ENCODE measurements at regions not wholly inside any gene's neighbourhood (a gene's known extent, or its start where the extent isn't known, plus 50 kb on each side); places are given as distances from the start of the nearest gene placed in this dataset.

GRCh38 chr14:70269582-70269981 lies 80.8 kb upstream of the SLC8A3 start:
- TF ChIP-seq CTCF (IDR thresholded peaks at IDR 0.05; ENCODE audit: poor library complexity, severe bottlenecking), result no peak
- H3K27ac ChIP-seq (ENCODE audit: poor library complexity, severe bottlenecking), result no peak overlapping the region

GRCh38 chr14:70268760-70269159 lies 80.0 kb upstream of the SLC8A3 start:
- DNase-seq (ENCODE audit: low spot score) (no peak), ATAC-seq (ENCODE audit: low read depth) (0 out of 3 replicates have a peak, but pooled peaks have one; percentile 33)
- no peaks in the 10 kb centered on the region for H3K9me3 ChIP-seq (ENCODE audit: severe bottlenecking)
- no peaks in the 10 kb centered on the region for H3K36me3 ChIP-seq (ENCODE audit: low read depth)
- no peak overlapping the region for H3K27ac ChIP-seq (ENCODE audit: poor library complexity, severe bottlenecking)
- H3K27me3 ChIP-seq (ENCODE audit: insufficient read depth, poor library complexity, severe bottlenecking), result peaks cover 22% of the 10 kb centered on the region
- no peak overlapping the region for H3K4me3 ChIP-seq (ENCODE audit: severe bottlenecking)
- TF ChIP-seq CTCF (IDR thresholded peaks at IDR 0.05; ENCODE audit: poor library complexity, severe bottlenecking), result no peak
- H3K4me1 ChIP-seq (ENCODE audit: insufficient read depth, poor library complexity, severe bottlenecking), result no peaks in the 10 kb centered on the region

More at GRCh38 chr14:70269582-70269981, 80.8 kb upstream of the SLC8A3 start:
- Histone ChIP-seq H3K4me1 (ENCODE audit: insufficient read depth, poor library complexity, severe bottlenecking) (no peaks in the 10 kb centered on the region), H3K36me3 (ENCODE audit: low read depth) (no peaks in the 10 kb centered on the region), H3K27me3 (ENCODE audit: insufficient read depth, poor library complexity, severe bottlenecking) (peaks cover 22% of the 10 kb centered on the region), H3K9me3 (ENCODE audit: severe bottlenecking) (no peaks in the 10 kb centered on the region), H3K4me3 (ENCODE audit: severe bottlenecking) (no peak overlapping the region)
- ATAC-seq (ENCODE audit: low read depth), result no peak
- no peak for DNase-seq (ENCODE audit: low spot score)

- no peak overlapping the region for H3K4me3 ChIP-seq (ENCODE audit: severe bottlenecking)
- H3K27me3 ChIP-seq (ENCODE audit: insufficient read depth, poor library complexity, severe bottlenecking), result peaks cover 30% of the 10 kb centered on the region
- no peaks in the 10 kb centered on the region for H3K36me3 ChIP-seq (ENCODE audit: low read depth)
- H3K27ac ChIP-seq (ENCODE audit: poor library complexity, severe bottlenecking), result no peak overlapping the region
- no peak for ATAC-seq (ENCODE audit: low read depth)
- DNase-seq (ENCODE audit: low spot score), result no peak
- H3K9me3 ChIP-seq (ENCODE audit: severe bottlenecking), result no peaks in the 10 kb centered on the region
- TF ChIP-seq CTCF (IDR thresholded peaks at IDR 0.05; ENCODE audit: poor library complexity, severe bottlenecking), result no peak
- H3K4me1 ChIP-seq (ENCODE audit: insufficient read depth, poor library complexity, severe bottlenecking), result no peaks in the 10 kb centered on the region
These were observed 77.4 kb upstream of the SLC8A3 start for GRCh38 chr14:70266157-70266556.

- Histone ChIP-seq H3K4me3 (ENCODE audit: severe bottlenecking) (no peak overlapping the region), H3K36me3 (ENCODE audit: low read depth) (no peaks in the 10 kb centered on the region), H3K27ac (ENCODE audit: poor library complexity, severe bottlenecking) (no peak overlapping the region), H3K27me3 (ENCODE audit: insufficient read depth, poor library complexity, severe bottlenecking) (peaks cover 36% of the 10 kb centered on the region), H3K9me3 (ENCODE audit: severe bottlenecking) (no peaks in the 10 kb centered on the region), H3K4me1 (ENCODE audit: insufficient read depth, poor library complexity, severe bottlenecking) (no peaks in the 10 kb centered on the region)
- TF ChIP-seq CTCF (IDR thresholded peaks at IDR 0.05; ENCODE audit: poor library complexity, severe bottlenecking), result no peak
- DNase-seq (ENCODE audit: low spot score) (no peak), ATAC-seq (ENCODE audit: low read depth) (no peak)
These were observed 76.7 kb upstream of the SLC8A3 start for GRCh38 chr14:70265422-70265821.

- H3K36me3 ChIP-seq (ENCODE audit: low read depth), result no peaks in the 10 kb centered on the region
- TF ChIP-seq CTCF (IDR thresholded peaks at IDR 0.05; ENCODE audit: poor library complexity, severe bottlenecking), result no peak
- peaks cover 36% of the 10 kb centered on the region for H3K27me3 ChIP-seq (ENCODE audit: insufficient read depth, poor library complexity, severe bottlenecking)
- H3K4me1 ChIP-seq (ENCODE audit: insufficient read depth, poor library complexity, severe bottlenecking), result no peaks in the 10 kb centered on the region
- DNase-seq (ENCODE audit: low spot score), result no peak
- H3K27ac ChIP-seq (ENCODE audit: poor library complexity, severe bottlenecking), result no peak overlapping the region
- H3K9me3 ChIP-seq (ENCODE audit: severe bottlenecking), result no peaks in the 10 kb centered on the region
- H3K4me3 ChIP-seq (ENCODE audit: severe bottlenecking), result no peak overlapping the region
- ATAC-seq (ENCODE audit: low read depth), result no peak
These were observed 70.7 kb upstream of the SLC8A3 start for GRCh38 chr14:70259420-70259819.
